Common myeloid progenitor, CD34-positive (primary cell): ENCODE measurements at regions not wholly inside any gene's neighbourhood (a gene's known extent, or its start where the extent isn't known, plus 50 kb on each side); places are given as distances from the start of the nearest gene placed in this dataset.

ENCODE experiments used
- CTCF ChIA-PET: fragments of 350-600 bp; sonication (Branson Sonifier 250); formaldehyde crosslinking; loops from one replicate; lab custom pipeline; 2021; ENCODE audit warnings: antibody characterized with exemption; lab: Charles Lee
- POLR2A ChIA-PET: fragments of 350-600 bp; sonication (Branson Sonifier 250); formaldehyde crosslinking; loops from one replicate; lab custom pipeline; 2021; ENCODE audit warnings: antibody characterized with exemption; lab: Charles Lee
- DNase-seq, 3 donors: peaks; one replicate each; pipeline versions ENCODE4 v3.0.0 to v3.0.0-alpha.2; 2013
- H3K27ac ChIP-seq, 2 experiments: 1 replicate in 1 of 2; 2 replicates in 1 of 2; pipeline ENCODE4 v1.7.0; 2013; ENCODE audit warnings: inconsistent platforms in 2 of 2, low read length in 2 of 2, mild to moderate bottlenecking in 2 of 2, low read depth in 1 of 2, moderate library complexity in 1 of 2; ENCODE audit not compliant: severe bottlenecking in 2 of 2, insufficient read depth in 1 of 2, poor library complexity in 1 of 2
- H3K27me3 ChIP-seq, 5 experiments: replicated peaks in 2 of 5; 1 replicate in 3 of 5; 2 replicates in 2 of 5; pipeline versions ENCODE4 v1.6.1 to v1.7.0; 2013; ENCODE audit warnings: low read length in 4 of 5, mild to moderate bottlenecking in 2 of 5, moderate library complexity in 2 of 5, inconsistent platforms in 1 of 5; ENCODE audit not compliant: insufficient read depth in 5 of 5, control insufficient read depth in 4 of 5
- H3K36me3 ChIP-seq, 4 experiments: 1 replicate in 2 of 4; 2 replicates in 2 of 4; pipeline versions ENCODE4 v1.6.1 to v1.7.0; 2013; ENCODE audit warnings: low read length in 3 of 4, control low read depth in 1 of 4, mild to moderate bottlenecking in 1 of 4; ENCODE audit not compliant: control insufficient read depth in 4 of 4, insufficient read depth in 4 of 4
- H3K4me1 ChIP-seq, 4 experiments: 1 replicate in 3 of 4; 2 replicates in 1 of 4; pipeline versions ENCODE4 v1.6.1 to v1.7.1; 2013; ENCODE audit warnings: low read length in 3 of 4, mild to moderate bottlenecking in 3 of 4, control low read depth in 1 of 4, inconsistent platforms in 1 of 4, moderate library complexity in 1 of 4; ENCODE audit not compliant: control insufficient read depth in 4 of 4, insufficient read depth in 4 of 4; ENCODE audit errors: control extremely low read depth in 1 of 4
- H3K4me3 ChIP-seq, 7 experiments: 1 replicate in 4 of 7; 2 replicates in 3 of 7; pipeline versions ENCODE4 v1.5.1 to v1.7.0; 2013; ENCODE audit warnings: mild to moderate bottlenecking in 7 of 7, low read length in 6 of 7, moderate library complexity in 6 of 7, inconsistent platforms in 2 of 7, low read depth in 2 of 7, control low read depth in 1 of 7; ENCODE audit not compliant: insufficient read depth in 4 of 7, control insufficient read depth in 1 of 7; ENCODE audit errors: extremely low read depth in 1 of 7
- H3K9me3 ChIP-seq, 5 experiments: 1 replicate in 4 of 5; 2 replicates in 1 of 5; pipeline versions ENCODE4 v1.6.1 to v1.7.1; 2013; ENCODE audit warnings: low read length in 4 of 5, mild to moderate bottlenecking in 2 of 5, inconsistent platforms in 1 of 5, low read depth in 1 of 5, moderate library complexity in 1 of 5; ENCODE audit not compliant: control insufficient read depth in 4 of 5, insufficient read depth in 2 of 5; ENCODE audit errors: control extremely low read depth in 1 of 5
- WGBS: methylation state at CpG from one replicate; pipeline ENCODE4 v1.1.5; 2013; ENCODE audit not compliant: insufficient coverage; 5-methylcytosine and 5-hydroxymethylcytosine counted together

DNA sequence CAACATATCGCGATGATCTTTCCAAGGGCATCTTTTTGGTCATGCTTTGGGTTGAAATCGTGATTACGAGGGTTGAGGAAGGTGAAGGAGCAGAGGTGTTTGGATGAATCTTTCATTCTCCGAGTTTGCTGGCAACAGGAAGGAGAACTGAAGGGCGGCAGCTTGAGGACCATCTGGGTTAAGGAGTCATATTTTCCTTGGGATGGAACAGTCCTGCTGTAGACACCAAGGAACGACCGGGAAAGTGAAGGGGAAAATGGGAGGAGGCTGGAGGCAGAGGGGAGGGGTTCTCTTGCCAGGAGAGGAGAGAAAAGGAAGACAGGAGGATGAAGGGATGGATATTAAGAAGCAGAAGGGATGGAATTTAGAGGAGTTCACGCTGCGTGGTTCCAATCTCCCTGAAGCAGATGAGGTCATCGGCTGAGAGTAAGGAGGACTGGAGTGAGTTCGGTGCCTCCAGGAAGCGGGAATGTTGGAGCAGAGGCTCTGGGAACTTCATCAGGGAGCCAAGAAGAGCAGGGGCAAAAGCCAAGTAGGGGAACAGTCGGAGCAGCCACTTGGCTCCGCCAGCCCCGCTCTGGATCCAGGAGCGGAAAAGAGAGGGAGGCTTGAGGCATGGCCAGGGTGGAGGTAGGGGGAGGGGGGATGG is 116.6 kb upstream of the GALNT17 start:
- ChIA-PET POLR2A (no interaction called here), CTCF (no interaction called here)
- DNase-seq, result no peak
- Histone ChIP-seq H3K4me1 (no peaks in the 10 kb centered on the region), H3K9me3 (no peaks in the 10 kb centered on the region), H3K4me3 (no peak overlapping the region), H3K36me3 (no peaks in the 10 kb centered on the region), H3K27me3 (no peaks in the 10 kb centered on the region), H3K27ac (no peak overlapping the region)
- 92% methylated on average over 11 of the region's 17 CpGs for WGBS

DNA sequence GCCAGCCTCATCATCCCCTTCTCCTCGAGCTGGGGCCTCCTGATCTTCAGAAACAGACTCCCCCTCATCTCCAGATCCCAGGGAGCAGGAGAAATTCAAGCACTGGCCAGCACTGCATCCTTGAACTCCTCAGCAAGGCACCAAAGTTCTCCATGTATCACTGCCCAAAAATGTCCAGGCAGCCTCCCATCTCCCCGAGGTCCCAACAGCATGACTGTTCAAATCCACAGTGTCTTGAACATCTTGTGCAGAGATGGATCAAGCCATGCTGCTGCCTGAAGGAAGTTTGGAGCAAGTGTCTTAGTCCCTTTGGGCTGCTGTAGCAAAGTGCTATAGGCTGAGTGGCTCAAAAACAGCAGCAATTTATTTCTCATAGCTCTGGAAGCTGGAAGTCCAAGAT is 115.5 kb upstream of the GALNT17 start:
- Histone ChIP-seq H3K27ac (no peak overlapping the region), H3K27me3 (no peaks in the 10 kb centered on the region), H3K9me3 (no peaks in the 10 kb centered on the region), H3K4me1 (no peaks in the 10 kb centered on the region), H3K36me3 (no peaks in the 10 kb centered on the region), H3K4me3 (no peak overlapping the region)
- ChIA-PET CTCF (no interaction called here), POLR2A (no interaction called here)
- no peak for DNase-seq
- 100% methylated on average over 1 of the region's 2 CpGs for WGBS

DNA sequence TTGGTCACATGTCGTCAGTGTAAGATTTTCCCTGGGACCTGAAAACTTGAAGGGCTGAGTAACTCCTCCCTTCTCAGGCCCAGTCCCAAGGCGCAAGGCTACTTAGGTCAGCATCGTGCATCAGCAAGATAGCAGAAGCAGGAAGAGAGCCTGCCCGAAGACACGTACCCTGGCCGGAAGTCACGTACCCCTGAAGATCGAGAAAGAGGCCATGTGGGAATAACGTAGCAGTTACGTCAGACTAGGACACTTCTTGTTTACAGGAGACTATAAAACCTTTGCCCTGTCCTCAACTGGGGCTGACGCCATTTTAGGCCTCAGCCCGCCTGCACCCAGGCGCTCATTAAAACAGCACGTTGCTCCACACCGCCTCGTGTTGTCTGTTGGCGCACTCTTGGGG is 114.3 kb upstream of the GALNT17 start:
- H3K27me3 ChIP-seq, result no peaks in the 10 kb centered on the region
- CTCF ChIA-PET, result no interaction called here
- no peaks in the 10 kb centered on the region for H3K9me3 ChIP-seq
- H3K27ac ChIP-seq, result no peak overlapping the region
- no peaks in the 10 kb centered on the region for H3K36me3 ChIP-seq
- WGBS, result 97% methylated on average over 17 of the region's 17 CpGs
- no peak for DNase-seq
- no peak overlapping the region for H3K4me3 ChIP-seq
- POLR2A ChIA-PET, result no interaction called here
- H3K4me1 ChIP-seq, result no peaks in the 10 kb centered on the region

DNA sequence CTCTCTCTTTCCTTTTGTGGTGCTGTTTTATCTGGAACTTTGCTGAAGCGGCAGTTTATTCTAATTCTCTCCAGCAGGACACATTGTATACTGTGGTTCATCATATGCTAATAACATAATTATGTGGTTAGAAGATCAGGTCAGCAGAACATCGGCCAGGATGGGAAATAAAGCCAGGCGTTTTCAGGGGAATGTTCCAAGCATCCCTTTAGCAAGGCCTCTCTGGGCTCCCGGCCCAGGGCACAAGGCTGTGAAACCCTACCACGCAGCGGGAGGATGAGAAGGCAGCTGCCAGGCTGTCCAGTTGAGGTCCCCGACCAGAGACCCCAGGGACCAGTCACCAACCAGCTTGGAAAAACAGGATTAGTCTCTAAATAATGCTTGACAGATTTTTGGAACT is 112.2 kb upstream of the GALNT17 start:
- Histone ChIP-seq H3K27ac (no peak overlapping the region), H3K27me3 (no peaks in the 10 kb centered on the region), H3K4me1 (no peaks in the 10 kb centered on the region), H3K36me3 (no peaks in the 10 kb centered on the region), H3K9me3 (no peaks in the 10 kb centered on the region), H3K4me3 (no peak overlapping the region)
- DNase-seq, result no peak
- ChIA-PET CTCF (no interaction called here), POLR2A (no interaction called here)
- 90% methylated on average over 5 of the region's 7 CpGs for whole genome bisulfite sequencing

DNA sequence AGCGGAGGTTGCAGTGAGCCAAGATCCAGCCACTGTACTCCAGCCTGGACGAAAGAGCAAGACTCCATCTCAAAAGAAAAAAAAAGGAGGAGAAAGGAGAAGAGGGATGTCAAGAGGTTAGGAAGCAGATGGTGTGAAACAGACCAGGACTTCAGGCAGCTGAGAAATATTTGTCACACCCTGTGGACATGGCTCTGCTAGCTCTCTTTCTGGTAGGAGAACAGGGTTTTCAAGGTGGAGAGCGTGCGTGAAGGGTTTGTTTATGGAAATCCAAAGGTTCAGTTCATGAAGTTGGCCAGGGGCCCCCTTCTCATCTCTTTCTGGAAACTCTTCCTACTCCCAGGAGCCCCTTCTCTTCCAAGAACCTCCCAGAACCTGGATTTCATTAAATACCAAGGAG is 110.8 kb upstream of the GALNT17 start:
- Histone ChIP-seq H3K36me3 (no peaks in the 10 kb centered on the region), H3K9me3 (no peaks in the 10 kb centered on the region), H3K27ac (no peak overlapping the region), H3K4me1 (no peaks in the 10 kb centered on the region), H3K4me3 (no peak overlapping the region), H3K27me3 (no peaks in the 10 kb centered on the region)
- CTCF ChIA-PET, result no interaction called here
- POLR2A ChIA-PET, result no interaction called here
- WGBS, result 100% methylated on average over 2 of the region's 4 CpGs
- no peak for DNase-seq

DNA sequence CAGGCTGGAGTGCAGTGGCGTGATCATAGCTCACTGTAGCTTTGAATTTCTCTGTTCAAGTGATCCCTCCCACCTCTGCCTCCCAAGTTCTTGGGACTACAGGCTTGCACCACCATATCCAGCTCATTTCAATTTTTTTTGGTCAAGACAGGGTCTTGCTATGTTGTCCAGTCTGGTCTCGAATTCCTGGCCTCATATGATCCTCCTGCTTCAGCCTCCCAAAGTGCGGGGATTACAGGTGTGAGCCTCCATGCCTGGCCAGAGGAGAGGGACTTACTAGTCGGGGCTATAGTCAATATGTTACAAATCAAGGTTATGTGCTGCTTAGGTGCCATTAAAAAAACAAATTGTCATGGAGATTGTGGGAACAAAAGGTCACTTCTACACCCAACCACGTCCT is 105.3 kb upstream of the GALNT17 start:
- Histone ChIP-seq H3K4me1 (no peaks in the 10 kb centered on the region), H3K9me3 (no peaks in the 10 kb centered on the region), H3K36me3 (no peaks in the 10 kb centered on the region), H3K4me3 (no peak overlapping the region), H3K27ac (no peak overlapping the region), H3K27me3 (no peaks in the 10 kb centered on the region)
- ChIA-PET CTCF (no interaction called here), POLR2A (no interaction called here)
- 94% methylated on average over 5 of the region's 5 CpGs for WGBS
- DNase-seq, result no peak

DNA sequence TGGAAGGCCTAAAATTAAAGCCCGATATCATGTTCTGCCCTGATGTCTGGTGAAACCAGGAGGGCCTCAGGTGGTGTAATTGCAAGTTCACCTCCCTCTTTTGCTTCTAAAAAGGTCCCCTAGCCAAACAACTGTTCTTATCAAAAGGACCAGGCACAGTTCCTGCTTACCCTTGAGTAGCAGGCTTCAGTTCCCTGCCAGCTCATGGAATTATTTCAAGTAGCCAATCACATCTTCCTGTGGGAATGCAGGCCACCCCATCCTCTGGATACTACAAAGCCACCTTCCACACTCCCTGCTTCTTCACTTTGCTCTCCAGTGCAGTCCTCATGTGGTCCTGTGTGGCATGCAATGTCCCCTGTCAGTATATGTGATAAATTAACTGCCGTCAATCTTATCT is 97.7 kb upstream of the GALNT17 start:
- Histone ChIP-seq H3K27me3 (no peaks in the 10 kb centered on the region), H3K4me3 (no peak overlapping the region), H3K36me3 (no peaks in the 10 kb centered on the region), H3K27ac (no peak overlapping the region), H3K9me3 (peaks cover 0 to 1% (median 0%) of the 10 kb centered on the region in 5 experiments), H3K4me1 (no peaks in the 10 kb centered on the region)
- ChIA-PET POLR2A (no interaction called here), CTCF (no interaction called here)
- 94% methylated on average over 2 of the region's 2 CpGs for WGBS
- DNase-seq, result no peak
